ENCODE measurements at regions not wholly inside any gene's neighbourhood (a gene's known extent, or its start where the extent isn't known, plus 50 kb on each side); places are given as distances from the start of the nearest gene placed in this dataset.

DNA sequence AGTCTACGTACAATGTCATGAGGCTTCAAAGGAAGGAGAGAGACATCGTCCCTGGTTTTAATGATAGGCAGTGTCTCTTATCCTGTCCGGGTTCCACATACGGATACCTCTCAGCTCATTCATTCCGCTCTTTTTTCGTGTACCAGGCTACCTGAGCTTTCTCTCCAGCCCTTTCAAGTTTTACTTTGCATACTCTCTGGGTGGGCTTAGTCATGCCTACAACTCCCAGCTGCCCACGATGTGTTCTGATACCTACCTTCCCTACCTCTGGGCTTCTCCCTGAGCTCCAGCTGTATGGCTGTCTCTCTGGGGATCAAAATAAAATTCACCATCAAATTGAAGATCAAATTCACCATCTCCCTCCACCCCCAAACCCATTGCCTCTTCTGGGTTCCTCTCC lies 354.0 kb upstream of the EEF2KMT start:
- no peaks in the 10 kb centered on the region for H3K9me3 ChIP-seq
- no peak for TF ChIP-seq CTCF (IDR thresholded peaks at IDR 0.05)
- H3K4me3 ChIP-seq = no peak overlapping the region
- no peak overlapping the region for H3K27ac ChIP-seq
- intact Hi-C loops (cut with DNase I) = no loop called here
- no peaks in the 10 kb centered on the region for H3K4me1 ChIP-seq
- no peaks in the 10 kb centered on the region for H3K27me3 ChIP-seq
- no peak overlapping the region for H3K9ac ChIP-seq (ENCODE audit: low read depth in 2 of 2, low read length in 2 of 2)
- no peaks in the 10 kb centered on the region for H3K36me3 ChIP-seq
- DNase-seq = no peak

- Histone ChIP-seq H3K36me3 (no peaks in the 10 kb centered on the region), H3K4me3 (no peak overlapping the region), H3K9me3 (no peaks in the 10 kb centered on the region), H3K4me1 (no peaks in the 10 kb centered on the region), H3K27ac (no peak overlapping the region), H3K9ac (ENCODE audit: low read depth in 2 of 2, low read length in 2 of 2) (no peak overlapping the region), H3K27me3 (no peaks in the 10 kb centered on the region)
- no peak for DNase-seq
- intact Hi-C loops (cut with DNase I) = no loop called here
- no peak for TF ChIP-seq CTCF (IDR thresholded peaks at IDR 0.05)
Measured at GRCh38 chr16:5450409-5451104, 353.0 kb upstream of the EEF2KMT start.

GRCh38 chr16:5449901-5450300 lies 352.3 kb upstream of the EEF2KMT start:
- Histone ChIP-seq H3K4me1 (no peaks in the 10 kb centered on the region), H3K9ac (ENCODE audit: low read depth in 2 of 2, low read length in 2 of 2) (no peak overlapping the region), H3K9me3 (no peaks in the 10 kb centered on the region), H3K4me3 (no peak overlapping the region), H3K27me3 (no peaks in the 10 kb centered on the region), H3K27ac (no peak overlapping the region), H3K36me3 (no peaks in the 10 kb centered on the region)
- TF ChIP-seq CTCF (IDR thresholded peaks at IDR 0.05) = no peak
- no peak for DNase-seq
- intact Hi-C loops (cut with DNase I) = no loop called here

DNA sequence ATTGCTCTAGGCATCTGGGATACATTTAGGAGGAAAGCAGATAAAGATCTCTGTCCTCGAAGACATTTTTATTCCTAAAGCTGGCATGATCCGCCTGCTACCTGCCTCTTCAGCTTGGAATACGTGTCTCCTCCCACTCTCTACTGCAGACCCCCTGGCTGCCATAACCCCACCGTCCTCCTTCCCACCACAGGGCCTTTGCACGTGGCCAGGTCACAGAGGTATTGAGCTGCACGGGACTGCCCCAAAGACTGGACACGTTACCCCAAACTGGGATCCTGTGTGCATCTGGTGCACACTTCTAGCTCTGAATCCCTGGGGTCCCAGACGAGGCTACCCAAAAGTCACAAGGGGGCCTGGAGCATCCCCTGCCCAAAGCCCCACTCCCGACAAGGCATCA lies 351.2 kb upstream of the EEF2KMT start:
- Histone ChIP-seq H3K4me3 (no peak overlapping the region), H3K27me3 (no peaks in the 10 kb centered on the region), H3K9ac (ENCODE audit: low read depth in 2 of 2, low read length in 2 of 2) (no peak overlapping the region), H3K9me3 (no peaks in the 10 kb centered on the region), H3K27ac (no peak overlapping the region), H3K4me1 (no peaks in the 10 kb centered on the region), H3K36me3 (no peaks in the 10 kb centered on the region)
- no peak for TF ChIP-seq CTCF (IDR thresholded peaks at IDR 0.05)
- intact Hi-C loops (cut with DNase I) = no loop called here
- DNase-seq = no peak

DNA sequence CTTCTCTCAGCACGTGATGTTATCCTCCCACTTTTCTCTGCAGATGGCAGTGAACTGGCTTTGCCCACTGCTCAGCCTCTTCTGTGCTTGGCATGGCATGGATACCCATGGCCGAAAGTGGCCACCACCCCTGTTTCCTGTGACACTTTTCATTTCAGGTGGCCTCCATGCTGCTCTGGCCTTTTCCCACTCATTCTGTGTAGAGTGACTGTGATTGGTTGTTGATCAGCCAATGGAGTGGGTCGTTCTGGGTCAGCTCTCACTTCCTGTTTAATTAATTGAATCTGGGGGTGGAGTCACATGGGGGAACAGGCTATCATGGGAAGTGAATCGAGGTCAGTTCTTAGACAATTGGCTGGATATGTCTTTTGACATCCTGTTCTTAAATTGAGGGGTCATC lies 350.1 kb upstream of the EEF2KMT start:
- no peak for DNase-seq
- no peaks in the 10 kb centered on the region for H3K9me3 ChIP-seq

More for the DNA sequence above, 350.1 kb upstream of the EEF2KMT start:
- intact Hi-C loops (cut with DNase I) = no loop called here
- Histone ChIP-seq H3K27ac (no peak overlapping the region), H3K36me3 (no peaks in the 10 kb centered on the region), H3K27me3 (no peaks in the 10 kb centered on the region), H3K4me1 (no peaks in the 10 kb centered on the region), H3K9ac (ENCODE audit: low read depth in 2 of 2, low read length in 2 of 2) (no peak overlapping the region), H3K4me3 (no peak overlapping the region)
- TF ChIP-seq CTCF (IDR thresholded peaks at IDR 0.05) = no peak

Measured in colonic mucosa (tissue), 4 donors.